ENCODE measurements at regions not wholly inside any gene's neighbourhood (a gene's known extent, or its start where the extent isn't known, plus 50 kb on each side); places are given as distances from the start of the nearest gene placed in this dataset.
A peak's percentile ranks its signal among the peaks of the same experiment; 100 is the strongest.

DNA sequence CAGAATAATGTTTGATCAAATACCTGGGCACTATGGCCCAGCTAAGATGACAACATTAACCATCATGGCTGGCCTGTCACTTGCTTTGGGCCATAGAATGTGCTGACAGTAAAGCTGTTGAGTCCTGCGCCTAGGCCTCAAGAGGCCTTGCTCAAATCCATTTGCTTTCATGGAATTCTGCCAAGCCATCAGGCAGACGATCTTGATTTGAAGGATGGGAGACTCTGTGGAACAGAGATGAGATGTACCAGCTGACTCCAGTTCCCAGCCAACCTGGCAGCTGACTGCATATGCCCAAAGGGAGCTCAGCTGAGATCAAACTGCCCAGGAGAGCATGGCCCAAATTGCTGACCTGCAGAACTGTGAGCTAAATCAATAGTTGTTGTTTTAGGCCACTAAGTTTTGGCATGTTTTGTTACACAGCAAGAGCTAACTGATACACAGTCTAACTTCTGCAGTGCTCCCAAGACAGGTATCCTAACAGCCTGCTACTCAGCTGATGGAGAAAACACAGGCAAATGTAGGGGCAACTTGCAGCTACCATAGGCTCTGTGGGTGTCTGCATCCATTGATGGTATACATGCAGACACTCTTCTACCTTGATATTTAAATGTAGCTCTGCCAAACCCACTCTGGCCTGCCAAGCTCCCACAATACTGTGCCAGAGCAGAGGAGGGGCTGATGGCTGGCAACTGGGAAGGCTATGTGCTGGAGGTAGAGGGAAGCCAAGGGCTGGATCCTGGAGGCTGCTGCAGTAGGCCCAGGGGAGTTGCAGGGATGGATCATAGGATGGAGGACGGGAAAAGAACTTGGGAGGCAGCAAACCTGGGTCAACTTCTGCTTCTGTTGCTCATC lies 55.2 kb upstream of the RNF24 start:
- DNase-seq (ENCODE audit: low spot score) = no peak

DNA sequence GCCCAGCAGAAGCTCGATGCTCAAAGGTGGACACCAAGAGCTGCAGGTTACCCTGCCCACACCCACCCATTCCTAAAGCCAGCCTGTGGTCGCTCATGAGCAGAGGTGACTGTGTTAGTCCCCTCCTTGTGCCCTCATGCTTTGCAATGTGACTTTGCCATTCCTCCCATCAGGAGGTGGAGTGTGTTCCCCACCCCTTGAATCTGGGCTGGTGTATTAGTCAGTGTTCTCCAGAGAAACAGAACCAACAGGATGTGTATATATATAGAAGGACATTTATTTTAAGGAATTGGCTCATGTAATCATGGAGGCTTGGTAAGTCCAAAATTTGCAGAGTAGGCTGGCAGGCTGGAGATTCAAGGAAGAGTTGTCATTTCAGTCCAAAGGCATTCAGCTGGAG lies 54.4 kb upstream of the RNF24 start:
- no peak for DNase-seq (ENCODE audit: low spot score)

DNA sequence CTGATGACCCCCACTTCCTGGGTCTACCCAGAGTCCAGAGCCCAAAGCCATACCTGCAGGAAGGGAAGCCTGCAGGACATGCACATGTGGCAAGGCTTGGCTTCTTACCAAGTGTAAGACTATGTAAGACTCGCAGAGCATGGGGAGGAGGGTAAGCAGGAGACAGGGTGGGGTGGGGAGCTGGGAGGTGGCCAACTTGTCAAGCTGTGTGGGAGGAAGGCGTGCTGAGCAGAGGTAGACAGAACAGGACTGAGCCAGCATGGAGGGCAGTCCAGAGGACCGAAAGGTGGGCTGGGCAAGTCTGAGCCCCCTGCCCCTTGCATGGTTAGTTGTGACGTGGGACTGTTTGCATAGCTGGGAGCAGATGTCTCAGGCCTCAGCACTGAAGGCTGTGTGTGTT lies 53.4 kb upstream of the RNF24 start:
- DNase-seq (ENCODE audit: low spot score) = no peak

DNA sequence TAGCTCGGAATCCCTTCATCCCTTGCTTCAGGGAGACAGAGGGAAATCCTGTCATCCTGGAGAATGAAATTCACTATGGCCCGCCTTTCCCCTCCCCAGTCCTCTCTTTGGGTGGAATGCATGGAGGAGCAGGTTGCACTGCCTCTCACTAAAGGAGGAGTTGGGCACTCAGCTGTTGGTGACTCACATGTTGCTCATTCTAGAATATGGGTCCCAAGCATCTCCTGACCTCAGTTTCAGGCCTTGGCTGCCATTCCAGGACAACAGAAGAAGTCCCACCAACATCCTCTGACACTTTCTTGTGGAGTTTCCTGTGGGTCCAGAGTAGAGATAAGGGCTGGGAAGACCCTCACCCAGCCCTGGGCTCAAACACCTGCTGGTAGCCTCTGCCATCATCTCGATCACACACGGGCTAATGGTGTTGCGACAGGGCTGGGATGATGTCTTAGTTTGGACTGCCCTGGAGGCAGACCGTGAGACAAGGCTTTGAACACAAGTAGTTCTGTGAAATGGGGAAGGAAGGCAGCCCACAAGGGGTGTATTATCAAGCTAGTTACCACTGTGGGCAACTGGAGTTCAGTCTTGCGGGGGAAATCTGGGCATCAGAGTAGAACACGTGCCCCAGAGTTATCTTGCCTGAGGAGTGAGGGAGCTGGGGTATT lies 52.4 kb upstream of the RNF24 start:
- peak; percentile 72 for DNase-seq (ENCODE audit: low spot score)

DNA sequence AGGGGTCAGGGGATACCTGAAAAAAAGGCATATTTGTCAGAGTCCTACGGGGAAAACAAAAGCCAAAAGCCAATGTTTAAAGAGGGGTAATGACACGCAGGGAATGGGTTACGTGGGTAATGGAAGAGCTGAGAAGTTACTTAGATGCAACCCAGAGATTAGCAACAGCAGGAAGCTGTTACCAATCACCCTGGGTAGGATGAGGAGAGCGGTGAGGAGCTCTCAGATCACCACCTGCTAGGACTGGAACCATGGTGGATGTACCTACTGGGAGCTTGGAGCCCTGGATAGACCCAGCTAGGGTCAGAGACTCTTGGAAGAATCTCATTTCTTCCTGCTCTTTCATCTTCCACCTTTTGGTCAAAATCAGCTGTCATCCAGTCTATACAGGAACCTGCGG lies 51.2 kb upstream of the RNF24 start:
- DNase-seq (ENCODE audit: low spot score) = no peak

DNA sequence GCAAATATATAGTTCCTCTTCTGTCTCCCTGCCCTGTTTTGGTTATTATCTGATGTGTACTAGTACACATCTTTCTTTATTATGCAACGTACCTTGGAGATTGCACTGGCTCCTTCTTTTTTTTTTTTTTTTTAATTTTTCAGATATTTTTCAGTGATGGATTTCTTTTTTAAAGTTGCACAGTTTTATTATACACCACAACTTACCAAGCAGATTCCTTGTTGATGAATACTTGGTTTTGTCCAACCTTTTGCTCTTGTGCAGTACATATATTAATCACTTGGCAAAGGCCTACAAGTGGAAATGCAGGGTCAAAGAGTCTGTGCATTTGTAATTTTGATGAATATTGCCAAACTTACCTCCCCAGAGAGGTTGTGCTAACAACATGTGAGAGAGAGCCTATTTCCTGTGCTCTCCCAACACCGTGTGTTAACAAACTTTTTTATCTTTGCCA lies 50.1 kb upstream of the RNF24 start:
- no peak for DNase-seq (ENCODE audit: low spot score)
